GM12874 (cell line): ENCODE measurements at regions not wholly inside any gene's neighbourhood (a gene's known extent, or its start where the extent isn't known, plus 50 kb on each side); places are given as distances from the start of the nearest gene placed in this dataset.

Source experiments
- TF ChIP-seq, protein P1 (sequence below): IDR thresholded peaks from 2 replicates; pipeline ENCODE4 v1.5.1; 2011; ENCODE audit warnings: low read depth, mild to moderate bottlenecking, control low read depth, low read length, moderate library complexity; ENCODE audit not compliant: insufficient read depth

DNA sequence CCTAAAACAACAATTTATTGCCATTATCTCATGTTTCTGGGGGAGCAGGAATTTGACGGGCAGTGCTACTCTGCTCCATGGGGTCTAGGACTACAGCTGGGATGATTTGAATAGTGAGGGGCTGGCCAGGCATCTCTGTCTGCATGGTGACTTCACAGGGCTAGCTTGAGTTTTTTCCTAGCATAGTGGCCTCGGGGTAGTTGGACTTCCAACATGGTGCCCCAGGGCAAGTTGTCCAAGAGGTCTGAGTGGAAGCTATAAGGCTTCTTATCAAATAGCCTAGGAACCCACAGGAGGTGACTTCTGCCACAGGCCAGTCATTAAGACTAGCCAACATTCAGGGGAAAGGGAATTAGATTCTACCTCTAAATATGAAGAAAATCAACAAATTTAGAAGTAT lies 92.0 kb upstream of the WLS start:
- TF ChIP-seq, protein P1, sequence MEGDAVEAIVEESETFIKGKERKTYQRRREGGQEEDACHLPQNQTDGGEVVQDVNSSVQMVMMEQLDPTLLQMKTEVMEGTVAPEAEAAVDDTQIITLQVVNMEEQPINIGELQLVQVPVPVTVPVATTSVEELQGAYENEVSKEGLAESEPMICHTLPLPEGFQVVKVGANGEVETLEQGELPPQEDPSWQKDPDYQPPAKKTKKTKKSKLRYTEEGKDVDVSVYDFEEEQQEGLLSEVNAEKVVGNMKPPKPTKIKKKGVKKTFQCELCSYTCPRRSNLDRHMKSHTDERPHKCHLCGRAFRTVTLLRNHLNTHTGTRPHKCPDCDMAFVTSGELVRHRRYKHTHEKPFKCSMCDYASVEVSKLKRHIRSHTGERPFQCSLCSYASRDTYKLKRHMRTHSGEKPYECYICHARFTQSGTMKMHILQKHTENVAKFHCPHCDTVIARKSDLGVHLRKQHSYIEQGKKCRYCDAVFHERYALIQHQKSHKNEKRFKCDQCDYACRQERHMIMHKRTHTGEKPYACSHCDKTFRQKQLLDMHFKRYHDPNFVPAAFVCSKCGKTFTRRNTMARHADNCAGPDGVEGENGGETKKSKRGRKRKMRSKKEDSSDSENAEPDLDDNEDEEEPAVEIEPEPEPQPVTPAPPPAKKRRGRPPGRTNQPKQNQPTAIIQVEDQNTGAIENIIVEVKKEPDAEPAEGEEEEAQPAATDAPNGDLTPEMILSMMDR = no peak

DNA sequence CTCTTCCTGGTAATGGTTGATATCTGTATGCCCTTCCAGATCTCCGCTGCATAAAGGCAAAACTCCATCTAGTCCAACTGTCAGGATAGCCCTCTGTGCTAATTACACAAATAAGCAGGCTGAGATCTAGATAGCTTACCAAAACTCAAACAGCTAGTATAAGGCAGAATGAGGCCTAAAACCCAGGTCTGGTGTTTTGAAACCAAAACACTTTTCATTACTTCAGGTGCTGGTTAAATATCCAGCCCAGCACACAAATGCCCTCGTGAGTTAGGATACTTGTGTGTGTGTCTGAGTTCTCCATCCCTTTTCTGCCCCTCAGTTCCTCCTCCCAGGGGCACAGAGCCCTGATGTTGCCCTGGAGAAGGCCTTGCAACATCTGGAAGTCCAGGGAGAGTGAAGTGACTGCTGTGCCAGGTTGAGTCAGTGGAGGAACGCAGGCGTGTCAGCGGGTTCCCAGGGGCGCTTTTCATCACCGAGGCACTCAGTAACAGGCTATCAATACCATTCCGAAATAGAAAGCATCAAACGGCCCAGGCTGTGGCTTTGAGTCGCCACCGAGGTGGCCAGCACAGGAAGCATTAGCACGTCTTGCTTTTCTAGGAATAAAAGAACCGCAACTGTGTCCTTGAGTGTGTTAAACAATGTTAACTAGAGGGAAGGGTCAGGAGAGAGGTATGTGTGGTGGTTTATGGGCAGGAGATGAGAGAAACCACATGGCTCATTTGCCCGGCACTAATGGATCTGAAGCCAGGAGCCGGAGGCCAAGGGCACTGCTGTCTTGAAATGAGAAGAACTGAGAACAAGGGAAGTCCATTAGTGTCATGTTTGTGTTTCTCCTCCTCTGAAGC lies 90.7 kb upstream of the WLS start:
- TF ChIP-seq, protein P1 = no peak

DNA sequence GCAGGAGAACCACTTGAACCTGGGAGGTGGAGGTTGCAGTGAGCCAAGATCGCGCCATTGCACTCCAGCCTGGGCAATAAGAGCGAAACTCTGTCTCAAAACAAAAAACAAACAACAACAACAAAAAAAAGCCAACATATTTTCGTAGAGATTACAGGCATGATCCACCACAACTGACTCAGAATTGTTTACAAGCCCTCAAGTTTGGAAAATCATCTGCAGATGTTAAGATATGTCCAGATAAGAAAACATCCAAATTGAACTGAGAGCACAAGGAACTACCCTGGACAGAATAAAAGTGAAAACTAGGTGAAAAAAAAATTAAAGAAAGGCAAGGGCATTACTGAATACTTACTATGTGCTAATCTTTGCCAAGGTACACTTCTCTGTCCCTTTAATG lies 89.8 kb upstream of the WLS start:
- TF ChIP-seq, protein P1 = no peak

DNA sequence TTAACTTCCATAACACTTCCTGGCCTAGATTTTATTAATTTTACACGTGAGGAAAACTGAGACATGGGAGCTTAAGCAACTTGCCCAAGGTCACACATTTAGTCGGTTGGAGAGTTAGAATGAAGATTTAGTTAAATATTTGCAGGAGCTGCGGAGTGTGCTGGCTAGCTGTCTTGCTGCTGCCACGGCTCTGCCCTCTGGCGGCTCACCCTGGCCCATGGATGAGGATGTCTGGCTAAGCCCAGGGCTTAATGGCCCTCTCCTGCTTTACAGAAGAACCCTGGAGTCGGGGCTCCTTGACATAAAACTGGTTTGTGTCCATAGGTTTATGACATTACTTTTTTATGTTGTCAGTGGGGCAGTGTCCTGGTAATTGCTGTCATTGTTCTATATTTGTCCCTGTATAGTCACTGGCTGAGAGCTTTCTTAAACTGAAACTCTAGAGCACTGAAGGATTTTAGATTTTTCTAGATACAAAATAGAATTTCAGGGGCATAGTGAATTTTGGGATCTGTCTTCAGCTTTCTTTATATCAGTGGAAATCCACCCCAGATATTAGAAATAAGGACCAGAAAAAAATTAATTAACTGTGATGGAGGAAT lies 88.9 kb upstream of the WLS start:
- TF ChIP-seq, protein P1 = peak; percentile 26; the same call in 1 of the 2 replicates

DNA sequence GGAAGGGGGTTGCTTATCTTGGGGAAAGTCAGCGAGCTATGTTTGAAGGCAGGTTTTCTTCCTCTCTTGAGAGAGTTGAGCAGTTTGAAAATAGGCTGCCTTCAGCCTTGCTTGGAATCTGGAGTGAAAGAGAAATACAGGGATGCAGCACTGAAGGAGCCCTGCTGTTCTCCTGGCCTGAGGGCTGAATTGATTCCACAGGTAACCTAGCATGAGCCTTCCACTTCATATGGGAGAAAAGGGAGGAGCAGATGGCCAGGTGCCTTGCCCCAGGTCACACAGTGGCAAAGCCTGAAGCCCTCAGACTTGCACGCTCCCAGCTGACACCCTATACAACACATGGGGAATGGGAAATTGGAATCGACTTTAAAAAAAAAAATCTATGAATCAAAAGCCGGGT lies 88.0 kb upstream of the WLS start:
- TF ChIP-seq, protein P1 = no peak

DNA sequence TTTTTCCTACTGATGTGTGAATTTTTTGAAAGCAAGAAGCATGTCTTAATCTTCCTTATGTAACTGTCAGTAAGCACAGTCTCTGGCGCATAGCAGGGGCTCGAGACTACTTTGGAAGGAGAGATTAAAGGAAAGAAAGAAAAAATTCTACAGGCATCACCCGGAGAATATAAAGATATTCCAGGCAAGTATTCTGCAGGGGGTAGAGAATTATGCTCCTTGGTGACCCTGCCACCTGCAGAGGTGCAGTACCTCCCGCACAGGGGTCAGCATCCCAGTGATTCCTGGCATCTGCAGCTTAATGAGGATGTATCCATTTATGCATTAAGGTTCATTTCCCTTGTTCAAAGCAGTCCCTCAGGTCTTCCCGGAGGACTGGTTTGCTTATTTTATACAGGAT lies 87.6 kb upstream of the WLS start:
- TF ChIP-seq, protein P1 = no peak

DNA sequence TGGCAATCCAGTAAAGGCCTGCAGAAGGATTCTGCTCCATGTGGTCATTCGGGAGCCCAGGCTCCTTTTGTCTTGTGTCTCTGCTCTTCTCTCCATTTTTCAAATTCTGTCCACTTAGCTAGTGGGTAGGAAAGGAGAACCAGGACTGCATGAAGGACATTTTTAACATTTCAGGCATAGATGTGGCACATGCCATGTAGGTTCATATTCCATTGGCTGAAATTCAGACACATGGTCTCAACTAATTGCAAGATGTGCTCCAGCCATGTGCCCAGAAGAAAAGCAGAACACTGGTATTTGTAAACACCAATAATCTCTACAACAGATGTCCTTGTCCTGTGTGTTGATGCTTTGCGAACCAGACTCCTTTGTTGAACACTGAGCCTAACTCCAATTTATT lies 85.2 kb upstream of the WLS start:
- TF ChIP-seq, protein P1 = no peak
